H1 (cell line): ENCODE measurements at regions not wholly inside any gene's neighbourhood (a gene's known extent, or its start where the extent isn't known, plus 50 kb on each side); places are given as distances from the start of the nearest gene placed in this dataset.

Experiments used
- CTCF ChIA-PET: fragments of 300-600 bp; sonication (Branson Sonifier 250); formaldehyde crosslinking; loops from one replicate; lab custom pipeline; 2021; ENCODE audit not compliant: partially characterized antibody; lab: Charles Lee
- POLR2A ChIA-PET: fragments of 300-600 bp; sonication (Branson Sonifier 250); formaldehyde crosslinking; loops from one replicate; lab custom pipeline; 2021; ENCODE audit warnings: inconsistent platforms; ENCODE audit not compliant: partially characterized antibody; lab: Charles Lee
- DNase-seq, 2 experiments: peaks; one replicate each; pipeline versions ENCODE4 v3.0.0 to v3.0.0-alpha.2; 2010 to 2022; ENCODE audit warnings: low spot score in 2 of 2, low read depth in 1 of 2, mixed read lengths in 1 of 2
- FAIRE-seq: peaks from 2 replicates; lab custom pipeline; 2011; peaks lifted over from hg19 to GRCh38; lab: Jason Lieb, UNC
- H2AFZ ChIP-seq: 2 replicates; pipeline ENCODE4 v1.8.1; 2012; ENCODE audit warnings: low read length, inconsistent platforms
- H2AK5ac ChIP-seq: 2 replicates; pipeline ENCODE4 v1.6.1; 2013; ENCODE audit warnings: low read depth, low read length
- H2BK120ac ChIP-seq: replicated peaks from 2 replicates; pipeline ENCODE3; 2013; ENCODE audit warnings: low read depth, low read length, inconsistent platforms
- H2BK12ac ChIP-seq: 2 replicates; pipeline ENCODE4 v1.6.1; 2013; ENCODE audit warnings: low read depth, low read length
- H2BK15ac ChIP-seq: 2 replicates; pipeline ENCODE4 v1.6.1; 2013; ENCODE audit warnings: low read length
- H2BK20ac ChIP-seq: 2 replicates; pipeline ENCODE4 v1.6.1; 2013; ENCODE audit warnings: low read length
- H2BK5ac ChIP-seq: 2 replicates; pipeline ENCODE4 v1.6.1; 2013; ENCODE audit warnings: low read depth, low read length
- H3K14ac ChIP-seq: 2 replicates; pipeline ENCODE4 v1.6.1; 2013; ENCODE audit warnings: inconsistent platforms; ENCODE audit not compliant: insufficient read length
- H3K18ac ChIP-seq: 2 replicates; pipeline ENCODE4 v1.6.1; 2013; ENCODE audit warnings: low read length; ENCODE audit errors: extremely low read depth
- H3K23ac ChIP-seq: 2 replicates; pipeline ENCODE4 v1.6.1; 2013; ENCODE audit warnings: inconsistent platforms; ENCODE audit not compliant: insufficient read length
- H3K23me2 ChIP-seq: 2 replicates; pipeline ENCODE4 v1.6.1; 2013; ENCODE audit warnings: low read depth, low read length
- H3K27ac ChIP-seq: 2 replicates; pipeline ENCODE4 v1.6.1; 2011; ENCODE audit warnings: low read depth, low read length, inconsistent platforms
- H3K27me3 ChIP-seq, 4 experiments: replicated peaks in 1 of 4; 1 replicate in 1 of 4; 2 replicates in 3 of 4; pipeline versions ENCODE4 v1.6.1 to v1.8.1; 2011 to 2013; ENCODE audit warnings: low read length in 3 of 4, mild to moderate bottlenecking in 3 of 4, inconsistent platforms in 2 of 4, mixed read lengths in 2 of 4, moderate library complexity in 1 of 4; ENCODE audit not compliant: control insufficient read depth in 3 of 4, insufficient read depth in 3 of 4; ENCODE audit errors: extremely low read depth in 1 of 4
- H3K36me3 ChIP-seq, 4 experiments: 2 replicates each; pipeline versions ENCODE4 v1.6.1 to v1.8.1; 2011 to 2013; ENCODE audit warnings: mild to moderate bottlenecking in 4 of 4, low read length in 3 of 4, moderate library complexity in 2 of 4, control low read depth in 1 of 4, inconsistent platforms in 1 of 4; ENCODE audit not compliant: insufficient read depth in 4 of 4, control insufficient read depth in 2 of 4
- H3K4ac ChIP-seq: replicated peaks from 2 replicates; pipeline ENCODE3; 2013; ENCODE audit warnings: low read length, low read depth, mixed read lengths, inconsistent platforms; ENCODE audit not compliant: insufficient read length
- H3K4me1 ChIP-seq, 4 experiments: replicated peaks in 1 of 4; 1 replicate in 1 of 4; 2 replicates in 3 of 4; pipeline versions ENCODE4 v1.6.1 to v1.8.1; 2011 to 2013; ENCODE audit warnings: low read length in 3 of 4, inconsistent platforms in 2 of 4, mixed read lengths in 1 of 4; ENCODE audit not compliant: insufficient read depth in 4 of 4, control insufficient read depth in 3 of 4
- H3K4me2 ChIP-seq, 2 experiments: 2 replicates each; pipeline versions ENCODE4 v1.6.1 to v1.8.1; 2011 to 2013; ENCODE audit warnings: low read depth in 2 of 2, low read length in 2 of 2, control low read depth in 1 of 2, inconsistent platforms in 1 of 2, mild to moderate bottlenecking in 1 of 2; ENCODE audit not compliant: insufficient read depth in 1 of 2
- H3K4me3 ChIP-seq, 4 experiments: fragments of 200-600, 300-600 bp in 1 of 4; sonication (generic), shearing (Covaris generic), sonication (Bioruptor Twin) in 1 of 4; 2 replicates each; pipeline versions ENCODE4 v1.5.1 to v1.8.1; 2011 to 2016; ENCODE audit warnings: low read length in 4 of 4, low read depth in 3 of 4, control low read depth in 2 of 4, inconsistent platforms in 2 of 4, mild to moderate bottlenecking in 2 of 4, mixed read lengths in 1 of 4, moderate library complexity in 1 of 4; ENCODE audit not compliant: insufficient read depth in 2 of 4; ENCODE audit errors: extremely low read depth in 1 of 4
- H3K56ac ChIP-seq: replicated peaks from 2 replicates; pipeline ENCODE3; 2013; ENCODE audit warnings: low read depth, mild to moderate bottlenecking, mixed read lengths, low read length, inconsistent platforms; ENCODE audit not compliant: insufficient read length
- H3K79me1 ChIP-seq: 2 replicates; pipeline ENCODE4 v1.6.1; 2013; ENCODE audit warnings: low read depth, low read length, control low read depth
- H3K79me2 ChIP-seq, 2 experiments: 2 replicates each; pipeline versions ENCODE4 v1.6.1 to v1.8.1; 2012 to 2013; ENCODE audit warnings: low read length in 2 of 2, mild to moderate bottlenecking in 2 of 2, inconsistent platforms in 1 of 2; ENCODE audit not compliant: insufficient read depth in 2 of 2, control insufficient read depth in 1 of 2
- H3K9ac ChIP-seq, 4 experiments: replicated peaks in 1 of 4; 1 replicate in 1 of 4; 2 replicates in 3 of 4; pipeline versions ENCODE4 v1.6.1 to v1.8.1; 2011 to 2013; ENCODE audit warnings: low read depth in 3 of 4, low read length in 3 of 4, control low read depth in 2 of 4, mild to moderate bottlenecking in 2 of 4, moderate library complexity in 2 of 4, inconsistent platforms in 1 of 4; ENCODE audit errors: extremely low read depth in 1 of 4
- H3K9me3 ChIP-seq, 2 experiments: 2 replicates each; pipeline versions ENCODE4 v1.6.1 to v1.8.1; 2012 to 2013; ENCODE audit warnings: mild to moderate bottlenecking in 2 of 2, moderate library complexity in 2 of 2, control low read depth in 1 of 2, inconsistent platforms in 1 of 2, low read depth in 1 of 2, low read length in 1 of 2, mixed read lengths in 1 of 2; ENCODE audit not compliant: insufficient read depth in 2 of 2
- H4K20me1 ChIP-seq, 2 experiments: replicated peaks in 1 of 2; 2 replicates each; pipeline versions ENCODE3 to v1.8.1; 2011 to 2013; ENCODE audit warnings: inconsistent platforms in 2 of 2, low read length in 2 of 2, mild to moderate bottlenecking in 1 of 2; ENCODE audit not compliant: insufficient read depth in 2 of 2, control insufficient read depth in 1 of 2
- H4K5ac ChIP-seq: 2 replicates; pipeline ENCODE4 v1.6.1; 2013; ENCODE audit warnings: low read length, low read depth, mixed read lengths, inconsistent platforms; ENCODE audit not compliant: insufficient read length
- H4K8ac ChIP-seq: 2 replicates; pipeline ENCODE4 v1.8.0; 2013; ENCODE audit warnings: mild to moderate bottlenecking, moderate library complexity, low read length, inconsistent platforms; ENCODE audit not compliant: insufficient read depth; ENCODE audit errors: extremely low read depth
- H4K91ac ChIP-seq: replicated peaks from 2 replicates; pipeline ENCODE3; 2013; ENCODE audit warnings: low read length, mixed read lengths, inconsistent platforms; ENCODE audit not compliant: insufficient read length
- BCL11A ChIP-seq, 2 experiments: IDR thresholded peaks; one replicate each; pipeline ENCODE4 v1.6.1; 2011; ENCODE audit warnings: low read depth in 2 of 2, low read length in 2 of 2, mild to moderate bottlenecking in 2 of 2
- CBX5 ChIP-seq: fragments of 300-800, 300-1000 bp; sonication (generic); IDR thresholded peaks from 2 replicates; pipeline ENCODE4 v1.7.1; 2016; ENCODE audit warnings: antibody characterized with exemption, low read length, low read depth
- CREB1 ChIP-seq: IDR thresholded peaks from 2 replicates; pipeline ENCODE4 v1.6.1; 2012; ENCODE audit warnings: inconsistent platforms
- CTCF ChIP-seq, 3 experiments: IDR thresholded peaks; 1 replicate in 2 of 3; 2 replicates in 1 of 3; pipeline versions ENCODE4 v1.5.1 to v1.6.1; 2011; ENCODE audit warnings: low read length in 3 of 3, mild to moderate bottlenecking in 3 of 3, inconsistent platforms in 2 of 3, low read depth in 1 of 3, moderate library complexity in 1 of 3; ENCODE audit not compliant: insufficient read depth in 1 of 3; ENCODE audit errors: control extremely low read depth in 1 of 3
- GABPA ChIP-seq: IDR thresholded peaks from 2 replicates; pipeline ENCODE4 v1.6.1; 2011; ENCODE audit warnings: mild to moderate bottlenecking, low read length, moderate library complexity, borderline replicate concordance; ENCODE audit not compliant: insufficient read depth
- JUN ChIP-seq: IDR thresholded peaks from 2 replicates; pipeline ENCODE4 v1.6.1; 2011; ENCODE audit warnings: low read depth, mild to moderate bottlenecking, improper control_type of control experiment, low read length
- JUND ChIP-seq: IDR thresholded peaks from 2 replicates; pipeline ENCODE4 v1.6.1; 2011; ENCODE audit warnings: mild to moderate bottlenecking, improper control_type of control experiment, low read length
- NRF1 ChIP-seq: IDR thresholded peaks from 2 replicates; pipeline ENCODE4 v1.6.1; 2011; ENCODE audit warnings: mild to moderate bottlenecking, low read depth, low read length, improper control_type of control experiment
- PHF8 ChIP-seq: fragments of 200-600 bp; sonication (generic); conservative IDR thresholded peaks from 2 replicates; pipeline ENCODE4 v1.7.1; 2012; ENCODE audit warnings: low read depth, mild to moderate bottlenecking, inconsistent platforms, low read length, moderate library complexity
- POU5F1 ChIP-seq: IDR thresholded peaks from 2 replicates; pipeline ENCODE4 v1.6.1; 2011; ENCODE audit warnings: low read depth, mild to moderate bottlenecking, low read length, moderate library complexity
- RFX5 ChIP-seq: IDR thresholded peaks from 2 replicates; pipeline ENCODE4 v1.6.1; 2011; ENCODE audit warnings: low read depth, low read length, improper control_type of control experiment, borderline replicate concordance
- SP2 ChIP-seq: IDR thresholded peaks from 2 replicates; pipeline ENCODE4 v1.6.1; 2012; ENCODE audit warnings: mild to moderate bottlenecking, low read length, inconsistent platforms
- TAF1 ChIP-seq: IDR thresholded peaks from 2 replicates; pipeline ENCODE4 v1.6.1; 2011; ENCODE audit warnings: mild to moderate bottlenecking, low read depth, low read length
- TAF7 ChIP-seq: optimal IDR thresholded peaks from 2 replicates; pipeline ENCODE3; 2011; ENCODE audit warnings: low read depth, mild to moderate bottlenecking, inconsistent platforms, low read length, moderate library complexity, borderline replicate concordance
- WGBS, 2 experiments: shearing (Covaris generic) in 1 of 2; methylation state at CpG; one replicate each; pipeline versions ENCODE4 v1.1.6 to v1.1.7; 2013 to 2015; ENCODE audit warnings: low lambda C conversion rate in 2 of 2, mixed read lengths in 2 of 2, inconsistent platforms in 1 of 2, low coverage in 1 of 2, missing lambda C conversion rate in 1 of 2; ENCODE audit not compliant: insufficient replicate concordance in 2 of 2, insufficient coverage in 1 of 2, insufficient read length in 1 of 2; ENCODE audit errors: extremely low coverage in 1 of 2, missing lambda C conversion rate in 1 of 2; 5-methylcytosine and 5-hydroxymethylcytosine counted together

GRCh38 chr18:26631135-26631534 lies 82.8 kb upstream of the KCTD1 start:
- Histone ChIP-seq H2BK12ac (no peak overlapping the region), H3K79me2 (no peaks in the 10 kb centered on the region), H3K4me2 (no peak overlapping the region), H3K36me3 (no peaks in the 10 kb centered on the region), H3K23me2 (no peaks in the 10 kb centered on the region), H3K14ac (no peak overlapping the region), H3K27ac (no peak overlapping the region), H3K18ac (no peak overlapping the region), H4K8ac (no peak overlapping the region), H3K27me3 (no peaks in the 10 kb centered on the region), H4K91ac (no peak overlapping the region), H2BK15ac (no peak overlapping the region), H3K9ac (no peak overlapping the region), H3K4ac (no peak overlapping the region), H4K20me1 (no peaks in the 10 kb centered on the region), H4K5ac (no peak overlapping the region), H3K4me3 (no peak overlapping the region), H3K9me3 (no peaks in the 10 kb centered on the region), H2AK5ac (no peak overlapping the region), H2AFZ (no peak overlapping the region), H3K79me1 (no peaks in the 10 kb centered on the region), H3K4me1 (no peaks in the 10 kb centered on the region), H3K56ac (no peak overlapping the region), H3K23ac (no peak overlapping the region), H2BK5ac (no peak overlapping the region), H2BK20ac (no peak overlapping the region), H2BK120ac (no peak overlapping the region)
- ChIA-PET POLR2A (no interaction called here), CTCF (interaction anchor here (0.8 to 4.1 kb wide), 2 partner anchors 9 to 18 kb away, joined by 3 to 17 read pairs; no protein-coding TSS in a partner anchor)
- FAIRE-seq = no peak
- WGBS, 2 experiments = 3% methylated on average over 1 of the region's 1 CpG; no CpG with 5 or more reads in 1 of the 2 experiments
- DNase-seq = no peak
- TF ChIP-seq SP2 (no peak), GABPA (no peak), NRF1 (no peak), JUND (no peak), JUN (no peak), CBX5 (no peak), POU5F1 (no peak), TAF7 (no peak), BCL11A (IDR thresholded peaks at IDR 0.05; ENCODE audit: low read depth in 2 of 2, low read length in 2 of 2) (no peak), PHF8 (no peak), TAF1 (no peak), RFX5 (no peak), CREB1 (no peak), CTCF (IDR thresholded peaks at IDR 0.05; ENCODE audit: control extremely low read depth in 1 of 3, insufficient read depth in 1 of 3, low read depth in 1 of 3, low read length in 3 of 3) (no peak)
